ENCODE measurements at regions not wholly inside any gene's neighbourhood (a gene's known extent, or its start where the extent isn't known, plus 50 kb on each side); places are given as distances from the start of the nearest gene placed in this dataset.

- no peak for TF ChIP-seq RERE (CRISPR knock-in tag; IDR thresholded peaks at IDR 0.05; ENCODE audit: low read depth)
Observed at GRCh38 chr6:14880052-14880451, 365.8 kb upstream of the JARID2 start (continued).

- DNase-seq (ENCODE audit: low spot score) (no peak), ATAC-seq (no peak), FAIRE-seq (no peak)
- POLR2A ChIA-PET = no interaction called here
- TF ChIP-seq ZNF652 (CRISPR knock-in tag; IDR thresholded peaks at IDR 0.05; ENCODE audit: borderline replicate concordance, low read depth) (no peak), ZNF737 (CRISPR knock-in tag; IDR thresholded peaks at IDR 0.05; ENCODE audit: borderline replicate concordance) (no peak), RXRB (CRISPR knock-in tag; IDR thresholded peaks at IDR 0.05; ENCODE audit: borderline replicate concordance) (no peak), NFYB (CRISPR knock-in tag; IDR thresholded peaks at IDR 0.05) (no peak), CBX2 (IDR thresholded peaks at IDR 0.05; ENCODE audit: low read depth, low read length) (no peak), CBX2 (CRISPR knock-in tag; IDR thresholded peaks at IDR 0.05; ENCODE audit: low read depth) (no peak), POLR2A (IDR thresholded peaks at IDR 0.05; ENCODE audit: insufficient read depth in 1 of 2, low read depth in 2 of 2, low read length in 2 of 2) (no peak), ARID3A (IDR thresholded peaks at IDR 0.05; ENCODE audit: low read depth, low read length) (no peak), FOXC1 (CRISPR knock-in tag; IDR thresholded peaks at IDR 0.05; ENCODE audit: borderline replicate concordance) (no peak), KMT2B (CRISPR knock-in tag; IDR thresholded peaks at IDR 0.05) (no peak), ZNF205 (CRISPR knock-in tag; IDR thresholded peaks at IDR 0.05) (no peak), ZFP62 (CRISPR knock-in tag; IDR thresholded peaks at IDR 0.05) (no peak), CC2D1A (CRISPR knock-in tag; IDR thresholded peaks at IDR 0.05) (no peak)
- WGBS (ENCODE audit: low lambda C conversion rate) = 14% methylated on average over 3 of the region's 3 CpGs
- H3K4me1 ChIP-seq (ENCODE audit: insufficient read depth, low read length) = no peaks in the 10 kb centered on the region
- no peak overlapping the region for H3K4me2 ChIP-seq (ENCODE audit: low read depth, low read length)
- no peaks in the 10 kb centered on the region for H3K9me3 ChIP-seq (ENCODE audit: low read length)
- H3K4me3 ChIP-seq (replicated peaks in 1 of 3; ENCODE audit: insufficient read depth in 1 of 3, low read depth in 2 of 3, low read length in 3 of 3) = no peak overlapping the region
- BruUV-seq (replicated peaks) = no TSS peak
- no peaks in the 10 kb centered on the region for H4K20me1 ChIP-seq (ENCODE audit: insufficient read depth, low read length)
- CTCF ChIA-PET (ENCODE audit: low intra/inter-chr PET ratio, low total read pairs) = no interaction called here
- H3K36me3 ChIP-seq (replicated peaks in 1 of 2; ENCODE audit: control insufficient read depth in 1 of 2, insufficient read depth in 2 of 2, low read length in 2 of 2) = no peaks in the 10 kb centered on the region
- H3K27me3 ChIP-seq (ENCODE audit: control insufficient read depth in 1 of 2, insufficient read depth in 2 of 2, low read length in 2 of 2) = no peaks in the 10 kb centered on the region
- intact Hi-C loops (cut with micrococcal nuclease; ENCODE audit: unreplicated experiment) = no loop called here
- in situ Hi-C loops (cut with HindIII; ENCODE audit: extremely low pct_ligation_motif_present, low pct_unique_long_range_greater_than_20kb) = no loop called here
- no peak overlapping the region for H2AFZ ChIP-seq (ENCODE audit: low read length)
- H3K79me2 ChIP-seq (ENCODE audit: insufficient read depth, low read length) = no peaks in the 10 kb centered on the region
- H3K9ac ChIP-seq (ENCODE audit: insufficient read depth, low read depth, low read length) = no peak overlapping the region
- H3K27ac ChIP-seq (ENCODE audit: extremely low read length, insufficient read depth, low read length) = no peak overlapping the region
Observed at GRCh38 chr6:14880677-14881076, 365.2 kb upstream of the JARID2 start.

All from HepG2 (cell line).